ENCODE measurements at regions not wholly inside any gene's neighbourhood (a gene's known extent, or its start where the extent isn't known, plus 50 kb on each side); places are given as distances from the start of the nearest gene placed in this dataset.

DNA sequence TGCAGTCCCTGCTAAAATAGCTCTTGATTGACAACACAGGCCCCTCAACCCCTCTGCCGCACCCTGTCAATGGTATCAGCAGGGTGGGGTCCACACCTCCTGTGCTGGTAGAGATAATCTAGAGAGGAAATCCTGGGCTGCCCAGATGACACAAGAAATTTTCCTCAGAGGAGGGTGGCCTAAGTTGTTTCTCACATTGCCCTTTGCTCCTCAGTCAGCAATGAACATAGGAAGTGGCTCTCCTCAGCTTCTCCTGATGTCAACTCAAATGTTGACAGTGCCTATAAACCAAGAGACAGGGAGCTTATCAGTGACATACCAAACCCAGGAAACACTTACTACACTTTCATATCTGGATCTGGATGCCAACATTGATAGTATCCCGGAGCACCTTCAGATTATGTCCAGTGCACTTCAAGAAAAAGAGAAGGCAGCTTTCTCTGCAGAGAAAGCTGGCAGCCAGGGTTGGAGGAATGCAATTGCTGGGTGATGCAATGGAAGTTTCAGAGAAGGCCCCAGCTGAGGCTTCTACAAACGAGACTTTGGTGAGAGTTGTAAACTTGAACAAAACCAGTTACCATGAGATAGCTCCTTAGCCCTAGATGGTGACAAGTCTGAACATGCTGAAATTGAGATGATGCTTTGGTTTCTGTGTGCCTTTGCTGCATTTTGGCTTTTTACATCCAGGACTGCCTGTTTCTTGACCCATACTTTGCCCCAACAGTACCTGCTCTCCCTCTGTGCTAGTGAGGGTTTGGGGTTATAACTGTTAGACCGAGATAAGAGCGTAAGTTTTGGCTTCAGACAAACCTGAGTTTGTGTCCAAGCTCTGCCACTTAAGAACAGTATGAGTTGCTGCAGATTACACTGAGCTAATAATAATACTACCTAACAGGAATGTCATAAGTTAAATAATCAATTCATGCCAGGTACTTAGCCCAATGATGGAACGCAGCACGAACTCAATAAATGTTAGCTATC is 183.5 kb downstream of the NUAK1 start:
- Mint-ChIP-seq H3K4me1 (no peaks in the 10 kb centered on the region), H3K27me3 (peaks cover 0 to 8% of the 10 kb centered on the region in 2 donors), H3K36me3 (no peaks in the 10 kb centered on the region), H3K27ac (no peak overlapping the region), H3K4me3 (no peak overlapping the region), H3K9me3 (peaks cover 0 to 2% of the 10 kb centered on the region in 2 donors)
- DNase-seq = no peak
- no peak for ATAC-seq (replicated peaks)

DNA sequence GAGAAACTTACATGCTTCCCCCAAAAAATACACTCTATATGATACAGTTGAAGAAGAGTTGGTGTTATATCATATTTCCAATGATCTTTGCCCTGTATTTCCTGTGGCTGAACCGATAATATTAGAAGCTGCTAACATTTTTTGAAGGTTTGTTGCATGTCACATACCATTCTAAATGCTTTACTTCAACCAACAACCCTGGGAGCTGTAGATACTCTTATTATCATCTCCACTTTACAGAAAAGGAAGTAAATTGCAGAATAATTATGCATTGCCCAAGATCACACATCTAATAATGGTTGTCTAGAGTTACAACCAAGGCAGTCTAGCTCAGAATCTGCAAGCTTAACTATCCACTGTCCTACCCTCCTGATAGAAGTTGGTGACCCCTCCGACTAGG is 182.8 kb downstream of the NUAK1 start:
- Mint-ChIP-seq H3K27me3 (peaks cover 0 to 8% of the 10 kb centered on the region in 2 donors), H3K4me3 (no peak overlapping the region), H3K4me1 (no peaks in the 10 kb centered on the region), H3K36me3 (no peaks in the 10 kb centered on the region), H3K27ac (no peak overlapping the region), H3K9me3 (peaks cover 0 to 2% of the 10 kb centered on the region in 2 donors)
- DNase-seq = no peak
- ATAC-seq (replicated peaks) = no peak

DNA sequence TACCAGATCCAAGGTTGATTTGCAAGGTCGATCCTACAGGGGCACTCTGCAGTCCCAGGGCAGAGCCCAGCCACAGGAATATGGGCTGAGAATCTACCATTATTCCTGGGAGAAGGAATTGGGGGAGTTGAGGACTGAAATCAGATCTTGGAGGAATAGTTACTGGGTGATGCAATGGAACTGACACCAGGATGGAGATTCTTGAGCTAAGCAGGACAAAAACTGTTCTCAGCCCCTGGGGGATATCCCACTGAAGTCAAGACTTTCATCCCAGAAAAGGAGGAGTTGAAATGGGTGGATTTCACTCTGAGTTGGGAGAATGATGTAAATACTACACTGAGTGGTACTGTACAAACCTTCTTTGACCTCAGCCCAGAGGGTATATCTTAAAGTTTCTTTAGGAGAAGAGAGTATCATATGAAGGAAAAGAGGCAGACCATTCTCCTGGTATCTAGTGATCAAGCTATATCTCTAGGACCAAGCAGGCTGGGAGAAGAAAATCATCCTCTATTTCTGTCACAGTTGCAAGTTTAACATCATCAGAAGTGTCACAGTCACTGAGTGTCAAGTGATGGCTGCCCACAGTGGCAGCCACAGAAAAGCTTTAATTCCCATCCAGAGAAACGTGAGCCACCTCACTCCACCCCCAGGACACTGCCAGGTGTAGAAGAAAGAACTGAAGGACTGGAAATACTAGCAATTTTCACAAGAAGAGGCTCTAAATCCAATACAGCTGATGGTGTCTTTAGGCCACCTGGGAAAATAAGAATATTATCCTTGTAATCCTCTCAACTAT is 181.9 kb downstream of the NUAK1 start:
- Mint-ChIP-seq H3K36me3 (no peaks in the 10 kb centered on the region), H3K27me3 (peaks cover 0 to 8% of the 10 kb centered on the region in 2 donors), H3K4me3 (no peak overlapping the region), H3K27ac (no peak overlapping the region), H3K9me3 (peaks cover 0 to 2% of the 10 kb centered on the region in 2 donors), H3K4me1 (no peaks in the 10 kb centered on the region)
- DNase-seq (no peak), ATAC-seq (replicated peaks) (no peak)

DNA sequence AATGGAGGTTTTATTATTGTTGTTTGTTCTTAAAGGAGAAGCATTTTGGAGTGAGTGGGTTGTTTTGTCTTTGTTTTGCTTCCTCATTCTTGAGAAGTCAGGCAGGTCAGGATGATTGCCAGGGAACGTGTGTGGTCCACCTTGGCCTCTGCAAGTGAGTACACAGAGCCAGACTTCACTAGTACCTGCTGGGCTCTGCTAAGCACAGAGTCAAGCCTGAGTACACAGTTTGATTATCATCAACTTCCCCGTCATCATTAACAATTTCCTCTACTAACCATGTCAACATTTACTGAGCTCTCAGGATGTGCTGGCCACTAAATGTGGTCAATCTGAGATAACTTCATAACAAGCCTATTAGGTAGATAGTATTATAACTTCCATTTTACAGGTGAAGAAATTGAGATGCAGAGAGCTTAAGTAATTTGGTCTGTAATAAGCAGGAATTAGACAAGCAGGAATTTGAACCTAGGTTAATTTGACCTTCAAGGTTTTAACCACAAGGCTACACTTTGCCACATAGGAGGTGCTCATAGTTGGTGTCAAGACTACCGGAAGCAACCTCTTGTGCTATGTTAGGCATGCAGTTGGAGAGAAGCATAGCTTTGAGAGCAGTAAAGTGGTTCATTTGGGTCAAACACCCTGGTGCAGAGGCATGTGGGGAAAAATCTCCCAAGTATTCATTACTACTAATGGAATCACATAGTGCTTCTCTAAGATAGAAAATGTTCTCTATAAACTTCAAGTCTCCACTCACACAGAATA is 178.3 kb downstream of the NUAK1 start:
- H3K4me1 Mint-ChIP-seq = no peaks in the 10 kb centered on the region
- H3K36me3 Mint-ChIP-seq = no peaks in the 10 kb centered on the region
- DNase-seq (no peak), ATAC-seq (replicated peaks) (peak; percentile 29 to 34)
- peaks cover 0 to 8% of the 10 kb centered on the region in 2 donors for H3K27me3 Mint-ChIP-seq
- H3K9me3 Mint-ChIP-seq = no peaks in the 10 kb centered on the region
- H3K27ac Mint-ChIP-seq = no peak overlapping the region
- H3K4me3 Mint-ChIP-seq = no peak overlapping the region

DNA sequence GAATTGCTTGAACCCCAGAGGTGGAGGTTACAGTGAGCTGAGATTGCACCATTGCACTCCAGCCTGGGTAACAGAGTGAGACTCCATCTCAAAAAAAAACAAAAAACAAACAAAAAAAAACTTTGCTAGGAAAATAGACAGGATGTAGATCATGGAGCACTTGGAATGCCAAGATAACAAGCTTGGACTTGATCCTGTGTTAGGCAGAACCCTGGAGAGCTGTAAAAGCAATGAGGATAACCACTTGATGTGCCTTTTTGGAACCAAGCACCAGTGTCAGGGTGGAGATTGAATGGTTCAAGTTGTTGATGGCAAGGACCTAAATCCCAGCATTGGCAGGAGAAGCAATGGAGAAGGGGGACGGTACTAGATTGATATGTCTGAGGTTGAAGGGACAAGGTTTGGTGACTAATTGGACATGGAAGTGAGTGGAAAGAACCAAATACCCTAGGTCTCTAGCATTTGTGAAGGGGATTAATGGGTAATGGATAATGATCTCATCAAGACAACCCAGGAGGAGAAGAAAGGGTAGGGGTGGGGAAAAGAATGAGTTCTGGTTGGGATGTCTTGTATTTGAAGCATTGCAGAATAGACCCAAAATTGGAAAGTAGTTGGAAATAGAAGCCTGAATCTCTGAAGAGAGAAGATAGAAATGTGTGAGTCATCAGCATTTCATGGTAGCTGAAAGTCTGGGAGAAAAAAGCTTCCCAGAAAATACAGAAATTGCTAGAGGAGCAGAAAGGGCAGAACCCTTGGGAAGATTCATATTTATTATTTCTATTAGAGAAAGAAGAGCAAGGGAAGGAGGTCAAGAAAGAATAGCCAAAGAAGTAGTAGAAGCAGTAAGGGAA is 176.7 kb downstream of the NUAK1 start:
- Mint-ChIP-seq H3K27me3 (no peaks in the 10 kb centered on the region), H3K27ac (no peak overlapping the region), H3K9me3 (no peaks in the 10 kb centered on the region), H3K4me3 (no peak overlapping the region), H3K36me3 (no peaks in the 10 kb centered on the region), H3K4me1 (no peaks in the 10 kb centered on the region)
- DNase-seq (no peak), ATAC-seq (replicated peaks) (no peak)

DNA sequence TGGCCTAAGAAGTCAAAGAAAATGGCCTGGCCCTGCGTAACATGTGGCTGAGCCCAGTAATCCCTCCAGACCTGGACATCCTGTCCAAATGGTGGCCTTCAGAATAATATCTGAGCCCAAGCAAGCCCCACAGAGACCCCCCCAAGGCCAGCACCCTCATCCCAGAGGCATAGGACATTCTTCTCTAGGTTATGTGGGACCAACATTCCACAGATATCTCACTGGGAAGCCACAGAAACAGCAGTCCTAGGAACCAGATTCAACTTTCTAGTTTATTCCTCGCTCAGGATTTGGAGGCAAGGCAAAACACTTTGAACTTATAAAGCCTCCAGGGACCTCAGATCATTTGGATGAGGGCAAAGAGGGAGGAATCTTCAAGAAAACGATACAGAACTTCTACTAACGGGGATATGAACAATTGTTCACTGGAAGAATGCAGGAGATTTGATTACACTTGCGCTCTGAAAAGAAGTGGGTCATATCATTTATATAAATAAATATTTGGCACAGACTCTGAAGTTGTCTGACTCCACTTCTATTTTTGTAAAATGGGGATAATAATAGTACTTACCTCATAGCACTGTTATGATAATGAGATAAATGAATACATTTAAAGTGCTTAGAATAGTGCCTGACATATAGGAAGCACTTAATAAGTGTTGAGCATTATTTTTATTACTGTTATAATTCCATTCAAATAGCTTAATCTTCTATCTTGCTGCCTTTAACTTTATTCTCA is 171.5 kb downstream of the NUAK1 start:
- Mint-ChIP-seq H3K9me3 (no peaks in the 10 kb centered on the region), H3K36me3 (no peaks in the 10 kb centered on the region), H3K4me3 (no peak overlapping the region), H3K4me1 (no peaks in the 10 kb centered on the region), H3K27ac (no peak overlapping the region), H3K27me3 (no peaks in the 10 kb centered on the region)
- DNase-seq = no peak
- ATAC-seq (replicated peaks) = no peak

DNA sequence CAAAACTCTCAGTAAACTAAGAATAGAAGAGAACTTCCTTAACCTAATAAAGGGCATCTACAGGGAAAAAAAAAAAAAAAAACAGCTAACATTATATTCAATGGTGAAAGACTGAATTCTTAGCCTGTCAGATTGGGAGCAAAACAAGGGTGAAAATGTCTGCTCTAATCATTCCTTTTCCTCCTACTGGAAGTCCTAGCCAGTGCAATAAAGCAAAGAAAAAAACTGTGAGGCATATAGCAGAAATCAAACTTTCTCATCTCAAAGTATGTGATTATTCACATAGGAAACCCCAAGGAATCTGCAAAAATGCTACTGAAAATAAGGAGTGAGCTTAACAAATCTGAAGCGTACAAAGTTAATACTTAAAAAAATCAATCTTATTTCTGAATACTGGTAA is 170.7 kb downstream of the NUAK1 start:
- ATAC-seq (replicated peaks) (no peak), DNase-seq (no peak)
- Mint-ChIP-seq H3K36me3 (no peaks in the 10 kb centered on the region), H3K4me1 (no peaks in the 10 kb centered on the region), H3K27me3 (no peaks in the 10 kb centered on the region), H3K27ac (no peak overlapping the region), H3K4me3 (no peak overlapping the region), H3K9me3 (no peaks in the 10 kb centered on the region)

DNA sequence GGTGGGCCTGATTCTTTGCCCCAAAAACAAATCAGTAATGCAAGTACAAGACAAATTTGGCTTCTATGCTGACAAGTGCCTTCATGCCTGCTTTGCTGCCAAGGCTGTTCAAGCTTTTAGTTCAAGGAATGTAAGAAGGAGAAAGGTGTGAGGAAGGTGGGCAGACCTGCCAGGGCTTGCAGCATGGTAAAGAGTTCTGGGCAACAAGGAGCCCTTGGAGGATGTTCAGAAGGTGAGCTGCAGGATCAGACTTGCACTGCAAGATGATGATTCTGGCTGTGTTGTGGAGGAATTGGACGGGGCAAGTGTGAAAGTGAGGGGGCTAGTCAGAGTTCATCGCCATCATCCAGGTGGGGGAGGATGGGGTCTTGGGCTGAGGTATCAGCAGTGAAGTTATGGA is 167.9 kb downstream of the NUAK1 start:
- no peak for ATAC-seq (replicated peaks)
- Mint-ChIP-seq H3K36me3 (no peaks in the 10 kb centered on the region), H3K9me3 (peaks cover 0 to 2% of the 10 kb centered on the region in 2 donors), H3K4me1 (no peaks in the 10 kb centered on the region), H3K27me3 (no peaks in the 10 kb centered on the region), H3K27ac (no peak overlapping the region), H3K4me3 (no peak overlapping the region)
- no peak for DNase-seq

DNA sequence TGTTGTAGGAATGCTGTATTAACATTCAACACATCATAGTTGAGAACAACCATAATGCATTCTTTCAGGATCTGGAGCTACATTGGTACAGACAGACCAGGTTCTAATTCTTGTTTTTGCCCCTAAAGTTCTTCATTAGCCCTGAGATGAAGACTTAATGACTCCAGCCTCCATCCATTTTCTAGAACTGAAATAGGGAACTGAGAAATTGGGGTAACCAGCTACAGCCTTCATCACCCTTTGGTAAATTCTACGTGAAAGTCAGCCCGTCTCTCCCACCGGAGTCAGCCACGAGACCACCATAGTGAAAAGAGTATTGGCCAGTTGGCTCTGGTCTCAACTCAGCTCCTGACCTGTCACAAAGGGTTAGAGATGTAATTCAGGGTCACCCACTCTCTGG is 164.0 kb downstream of the NUAK1 start:
- Mint-ChIP-seq H3K4me3 (no peak overlapping the region), H3K27me3 (no peaks in the 10 kb centered on the region), H3K4me1 (no peaks in the 10 kb centered on the region), H3K27ac (no peak overlapping the region), H3K36me3 (no peaks in the 10 kb centered on the region), H3K9me3 (peaks cover 2 to 4% of the 10 kb centered on the region in 2 donors)
- DNase-seq (no peak), ATAC-seq (replicated peaks) (no peak)

DNA sequence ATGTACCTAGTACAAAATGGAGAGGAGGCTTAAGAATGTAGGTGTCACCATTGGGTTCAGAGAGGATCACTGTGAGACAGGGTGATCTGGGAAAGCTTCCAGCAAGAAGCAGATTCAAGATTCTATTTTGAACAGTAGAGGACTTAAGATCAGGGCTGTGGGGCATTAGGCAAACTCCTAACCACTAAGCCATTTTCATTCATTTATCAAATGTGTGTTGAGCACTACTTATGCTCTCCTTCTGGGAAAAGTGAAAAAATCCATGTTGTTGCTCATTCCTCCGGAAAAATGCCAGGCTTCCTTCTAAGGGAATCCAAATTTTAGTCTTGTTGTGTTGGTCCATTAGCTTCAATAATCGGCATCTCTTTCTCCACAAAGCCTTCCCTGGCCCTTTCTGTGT is 163.4 kb downstream of the NUAK1 start:
- H3K4me3 Mint-ChIP-seq = no peak overlapping the region
- H3K27ac Mint-ChIP-seq = no peak overlapping the region
- no peak for ATAC-seq (replicated peaks)
- H3K4me1 Mint-ChIP-seq = no peaks in the 10 kb centered on the region
- peaks cover 2 to 4% of the 10 kb centered on the region in 2 donors for H3K9me3 Mint-ChIP-seq
- DNase-seq = no peak
- H3K36me3 Mint-ChIP-seq = no peaks in the 10 kb centered on the region
- no peaks in the 10 kb centered on the region for H3K27me3 Mint-ChIP-seq

DNA sequence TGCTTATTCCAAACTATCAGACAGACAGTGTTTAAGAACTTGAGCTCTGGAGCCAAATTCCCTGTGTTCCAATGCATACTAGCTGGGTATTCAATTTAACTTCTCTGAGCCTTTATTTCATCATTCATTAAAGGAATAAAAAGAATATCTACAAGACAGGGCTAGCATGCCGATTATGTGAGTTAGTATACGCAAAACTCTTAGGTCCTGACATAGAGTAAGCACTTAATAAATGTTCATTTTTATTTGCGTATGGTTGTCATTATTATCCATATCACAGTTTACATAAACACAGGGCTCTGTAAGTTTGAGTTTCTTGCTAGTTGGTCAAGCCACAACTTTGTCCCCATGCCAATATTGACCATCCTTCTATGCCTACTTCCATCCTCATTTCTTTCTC is 161.5 kb downstream of the NUAK1 start:
- no peak overlapping the region for H3K27ac Mint-ChIP-seq
- no peaks in the 10 kb centered on the region for H3K4me1 Mint-ChIP-seq
- ATAC-seq (replicated peaks) = no peak
- H3K27me3 Mint-ChIP-seq = no peaks in the 10 kb centered on the region
- H3K4me3 Mint-ChIP-seq = no peak overlapping the region
- DNase-seq = no peak
- peaks cover 2 to 4% of the 10 kb centered on the region in 2 donors for H3K9me3 Mint-ChIP-seq
- no peaks in the 10 kb centered on the region for H3K36me3 Mint-ChIP-seq

DNA sequence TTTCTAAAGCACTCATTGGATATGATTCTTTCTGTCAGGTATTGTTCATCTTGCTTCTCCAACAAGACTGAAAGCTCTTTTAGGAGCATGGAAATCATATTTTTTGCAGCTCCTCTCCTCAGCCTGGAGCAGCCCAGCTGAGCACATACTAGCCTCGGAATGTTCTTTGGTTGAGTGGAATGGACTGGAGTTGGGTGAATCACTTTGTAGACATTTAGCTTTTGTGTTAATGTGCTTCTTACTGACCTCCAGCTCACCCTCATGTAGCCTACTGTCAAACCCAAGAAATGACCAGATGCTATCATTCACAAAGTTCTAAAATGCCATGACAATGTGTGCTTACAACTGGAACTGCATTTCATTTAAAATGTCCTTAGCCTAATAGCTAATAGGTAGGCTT is 161.1 kb downstream of the NUAK1 start:
- no peaks in the 10 kb centered on the region for H3K27me3 Mint-ChIP-seq
- H3K4me3 Mint-ChIP-seq = no peak overlapping the region
- H3K4me1 Mint-ChIP-seq = no peaks in the 10 kb centered on the region
- H3K27ac Mint-ChIP-seq = no peak overlapping the region
- H3K36me3 Mint-ChIP-seq = no peaks in the 10 kb centered on the region
- DNase-seq = no peak
- peaks cover 2 to 4% of the 10 kb centered on the region in 2 donors for H3K9me3 Mint-ChIP-seq
- no peak for ATAC-seq (replicated peaks)

DNA sequence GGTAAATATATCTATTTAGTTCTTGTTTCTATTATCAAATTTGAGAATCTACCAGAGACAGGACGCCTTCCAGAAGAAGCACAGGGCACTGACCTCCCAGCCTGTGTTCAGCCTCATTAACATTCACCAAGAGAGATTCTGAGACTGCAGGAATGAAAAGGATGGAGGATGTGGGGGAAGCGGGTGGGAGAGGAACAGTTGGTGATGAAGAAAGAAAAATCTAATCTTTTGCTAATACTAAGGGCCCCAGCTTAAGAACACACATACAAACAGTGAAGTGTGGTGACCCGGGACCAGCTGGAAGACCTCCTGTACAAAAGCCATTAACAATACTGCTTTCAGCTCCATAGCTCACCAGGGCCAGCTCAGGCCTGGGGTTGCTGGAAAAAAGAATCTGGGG is 160.5 kb downstream of the NUAK1 start:
- no peak overlapping the region for H3K4me3 Mint-ChIP-seq
- ATAC-seq (replicated peaks) (no peak), DNase-seq (no peak)
- no peaks in the 10 kb centered on the region for H3K36me3 Mint-ChIP-seq
- H3K27ac Mint-ChIP-seq = no peak overlapping the region
- no peaks in the 10 kb centered on the region for H3K4me1 Mint-ChIP-seq
- peaks cover 2 to 4% of the 10 kb centered on the region in 2 donors for H3K9me3 Mint-ChIP-seq
- H3K27me3 Mint-ChIP-seq = no peaks in the 10 kb centered on the region
